Kidney tubule cell (primary cell): ENCODE measurements at regions not wholly inside any gene's neighbourhood (a gene's known extent, or its start where the extent isn't known, plus 50 kb on each side); places are given as distances from the start of the nearest gene placed in this dataset.
"Not testable (repeated sequence)": the region's sequence is repeated elsewhere in the genome, so short reads cannot be mapped to it uniquely, and the experiment has no call there.

Source experiments
- DNase-seq: peaks from one replicate; pipeline ENCODE4 v3.0.0-alpha.2; 2018; ENCODE audit warnings: low spot score

- no peak for DNase-seq
Measured at GRCh38 chr2:156005531-156005930, 327.0 kb downstream of the NR4A2 start.

- no peak for DNase-seq
Measured at GRCh38 chr2:156004459-156004858, 328.1 kb downstream of the NR4A2 start.

GRCh38 chr2:156003780-156004179, 328.7 kb downstream of the NR4A2 start:
- DNase-seq = no peak

GRCh38 chr2:156001851-156002250, 330.7 kb downstream of the NR4A2 start:
- DNase-seq = no peak

- peak; percentile 2 for DNase-seq
Measured at GRCh38 chr2:155997538-155997937, 335.0 kb downstream of the NR4A2 start.

GRCh38 chr2:155994315-155994714, 338.2 kb downstream of the NR4A2 start:
- DNase-seq = no peak

GRCh38 chr2:155983845-155984244, 348.7 kb downstream of the NR4A2 start:
- DNase-seq = no peak

GRCh38 chr2:155982135-155982534, 350.4 kb downstream of the NR4A2 start:
- DNase-seq = no peak

GRCh38 chr2:155980941-155981560, 351.5 kb downstream of the NR4A2 start:
- DNase-seq = no peak

- DNase-seq = no peak
Measured at GRCh38 chr2:155975734-155976133, 356.8 kb downstream of the NR4A2 start.

GRCh38 chr2:155972916-155973315, 359.6 kb downstream of the NR4A2 start:
- no peak for DNase-seq

- not testable (repeated sequence) for DNase-seq
Measured at GRCh38 chr2:155966064-155966471, 366.5 kb downstream of the NR4A2 start.

- no peak for DNase-seq
Measured at GRCh38 chr2:155965415-155966063, 367.0 kb downstream of the NR4A2 start.

- no peak for DNase-seq
Measured at GRCh38 chr2:155961641-155962040, 370.9 kb downstream of the NR4A2 start.

- DNase-seq = no peak
Measured at GRCh38 chr2:155958834-155959233, 373.7 kb downstream of the NR4A2 start.

GRCh38 chr2:155947069-155947468, 385.5 kb downstream of the NR4A2 start:
- DNase-seq = no peak

GRCh38 chr2:155944218-155944617, 388.3 kb downstream of the NR4A2 start:
- no peak for DNase-seq

GRCh38 chr2:155930312-155930711, 402.2 kb downstream of the NR4A2 start:
- DNase-seq = no peak

- no peak for DNase-seq
Measured at GRCh38 chr2:155917380-155917779, 415.1 kb downstream of the NR4A2 start.

- no peak for DNase-seq
Measured at GRCh38 chr2:155913356-155913755, 419.2 kb downstream of the NR4A2 start.

- no peak for DNase-seq
Measured at GRCh38 chr2:155908567-155908966, 424.0 kb downstream of the NR4A2 start.

- DNase-seq = no peak
Measured at GRCh38 chr2:155907211-155907610, 425.3 kb downstream of the NR4A2 start.

- no peak for DNase-seq
Measured at GRCh38 chr2:155905657-155906056, 426.9 kb downstream of the NR4A2 start.

GRCh38 chr2:155904720-155905119, 427.8 kb downstream of the NR4A2 start:
- no peak for DNase-seq
